ENCODE measurements at regions not wholly inside any gene's neighbourhood (a gene's known extent, or its start where the extent isn't known, plus 50 kb on each side); places are given as distances from the start of the nearest gene placed in this dataset.

DNA sequence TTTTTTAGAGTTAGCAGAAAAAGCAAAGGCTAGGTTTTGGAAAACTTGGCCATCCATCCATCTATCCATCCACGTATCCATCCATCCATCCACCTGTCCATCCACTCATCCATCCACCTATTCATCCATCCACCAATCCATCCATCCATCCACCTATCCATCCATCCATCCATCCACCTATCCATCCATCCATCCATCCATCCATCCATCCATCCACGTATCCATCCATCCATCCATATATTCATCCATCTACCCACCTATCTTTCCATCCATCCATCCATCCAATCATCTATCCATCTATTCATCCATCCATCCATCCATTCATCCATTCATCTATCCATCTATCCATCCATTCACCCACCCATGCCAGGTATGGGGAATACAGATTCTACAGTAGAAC is 81.7 kb upstream of the MPP7 start:
- intact Hi-C loops (cut with DNase I, micrococcal nuclease): loop anchor here (5.0 to 10.0 kb wide), 2 partner anchors 80 to 132 kb away; partner anchors contain the start of gene MPP7 (in 1 of the 2)
- H3K4me1 ChIP-seq (ENCODE audit: low read depth): peaks cover 5% of the 10 kb centered on the region

DNA sequence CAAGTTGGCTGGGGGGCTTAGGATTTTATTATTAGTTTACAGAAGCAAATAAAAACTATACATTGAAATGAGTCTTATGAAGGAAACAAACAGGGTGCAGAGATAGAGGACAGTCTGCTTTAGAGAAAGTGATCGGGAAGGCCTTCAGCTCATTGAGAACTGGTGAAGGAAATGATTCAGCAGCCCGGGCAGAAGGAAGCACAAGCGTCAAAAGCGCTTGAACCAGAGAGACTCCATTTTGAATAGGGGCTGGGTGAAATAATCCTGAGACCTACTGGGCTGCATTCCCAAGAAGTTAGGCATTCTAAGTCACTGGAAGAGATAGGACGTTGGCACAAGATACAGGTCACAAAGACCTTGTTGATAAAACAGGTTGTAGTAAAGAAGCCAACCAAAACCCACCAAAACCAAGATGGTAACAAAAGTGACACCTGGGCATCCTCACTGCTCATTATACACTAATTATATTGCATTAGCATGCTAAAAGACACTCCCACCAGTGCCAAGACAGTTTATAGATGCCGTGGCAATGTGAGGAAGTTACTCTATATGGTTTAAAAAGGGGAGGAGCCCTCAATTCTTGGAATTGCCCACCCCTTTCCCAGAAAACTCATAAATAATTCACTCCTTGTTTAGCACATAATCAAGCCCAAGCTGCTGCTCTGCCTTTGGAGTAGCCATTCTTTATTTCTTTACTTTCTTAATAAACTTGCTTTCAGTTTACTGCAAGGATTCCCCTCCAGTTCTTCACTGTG is 83.1 kb upstream of the MPP7 start:
- H3K9me3 ChIP-seq: no peaks in the 10 kb centered on the region
- TF ChIP-seq, protein P1, sequence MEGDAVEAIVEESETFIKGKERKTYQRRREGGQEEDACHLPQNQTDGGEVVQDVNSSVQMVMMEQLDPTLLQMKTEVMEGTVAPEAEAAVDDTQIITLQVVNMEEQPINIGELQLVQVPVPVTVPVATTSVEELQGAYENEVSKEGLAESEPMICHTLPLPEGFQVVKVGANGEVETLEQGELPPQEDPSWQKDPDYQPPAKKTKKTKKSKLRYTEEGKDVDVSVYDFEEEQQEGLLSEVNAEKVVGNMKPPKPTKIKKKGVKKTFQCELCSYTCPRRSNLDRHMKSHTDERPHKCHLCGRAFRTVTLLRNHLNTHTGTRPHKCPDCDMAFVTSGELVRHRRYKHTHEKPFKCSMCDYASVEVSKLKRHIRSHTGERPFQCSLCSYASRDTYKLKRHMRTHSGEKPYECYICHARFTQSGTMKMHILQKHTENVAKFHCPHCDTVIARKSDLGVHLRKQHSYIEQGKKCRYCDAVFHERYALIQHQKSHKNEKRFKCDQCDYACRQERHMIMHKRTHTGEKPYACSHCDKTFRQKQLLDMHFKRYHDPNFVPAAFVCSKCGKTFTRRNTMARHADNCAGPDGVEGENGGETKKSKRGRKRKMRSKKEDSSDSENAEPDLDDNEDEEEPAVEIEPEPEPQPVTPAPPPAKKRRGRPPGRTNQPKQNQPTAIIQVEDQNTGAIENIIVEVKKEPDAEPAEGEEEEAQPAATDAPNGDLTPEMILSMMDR (IDR thresholded peaks at IDR 0.05): no peak
- ATAC-seq: no peak
- no peaks in the 10 kb centered on the region for H3K36me3 ChIP-seq (ENCODE audit: low read depth)
- no peak overlapping the region for H3K4me3 ChIP-seq
- intact Hi-C loops (cut with DNase I, micrococcal nuclease): loop anchor here in 1 of 2 donors (10.0 kb wide), 1 partner anchor 81 kb away; the partner anchor contains the start of gene MPP7
- peaks cover 5% of the 10 kb centered on the region for H3K4me1 ChIP-seq (ENCODE audit: low read depth)
- DNase-seq: no peak

More for the DNA sequence above, 81.7 kb upstream of the MPP7 start:
- H3K36me3 ChIP-seq (ENCODE audit: low read depth): no peaks in the 10 kb centered on the region
- no peak for DNase-seq
- no peak for ATAC-seq
- no peaks in the 10 kb centered on the region for H3K9me3 ChIP-seq
- no peak overlapping the region for H3K4me3 ChIP-seq
- TF ChIP-seq, protein P1 (IDR thresholded peaks at IDR 0.05): no peak

DNA sequence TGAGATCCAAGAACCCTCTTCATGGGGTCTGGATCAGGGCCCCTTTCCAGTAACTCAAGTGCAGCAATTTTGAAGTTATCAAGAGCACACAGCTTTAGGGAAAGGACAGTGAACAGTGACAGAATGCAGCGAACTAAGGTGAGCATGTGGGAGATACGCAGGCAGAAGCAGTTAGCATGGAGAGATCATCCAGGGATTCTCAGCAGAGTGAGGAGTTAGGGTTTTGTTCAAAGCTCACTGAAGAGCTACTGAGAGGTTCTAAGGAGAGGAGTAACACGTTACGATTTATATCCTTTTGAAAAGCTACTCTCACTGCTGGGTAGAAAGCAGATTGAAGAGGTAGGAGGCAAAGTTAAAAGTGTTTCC is 83.6 kb upstream of the MPP7 start:
- DNase-seq (no peak), ATAC-seq (no peak)
- H3K9me3 ChIP-seq: no peaks in the 10 kb centered on the region
- intact Hi-C loops (cut with DNase I, micrococcal nuclease): loop anchor here in 1 of 2 donors (10.0 kb wide), 1 partner anchor 82 kb away; the partner anchor contains the start of gene MPP7
- H3K36me3 ChIP-seq (ENCODE audit: low read depth): no peaks in the 10 kb centered on the region
- H3K4me1 ChIP-seq (ENCODE audit: low read depth): peaks cover 5% of the 10 kb centered on the region
- H3K4me3 ChIP-seq: no peak overlapping the region
- TF ChIP-seq, protein P1 (IDR thresholded peaks at IDR 0.05): no peak

DNA sequence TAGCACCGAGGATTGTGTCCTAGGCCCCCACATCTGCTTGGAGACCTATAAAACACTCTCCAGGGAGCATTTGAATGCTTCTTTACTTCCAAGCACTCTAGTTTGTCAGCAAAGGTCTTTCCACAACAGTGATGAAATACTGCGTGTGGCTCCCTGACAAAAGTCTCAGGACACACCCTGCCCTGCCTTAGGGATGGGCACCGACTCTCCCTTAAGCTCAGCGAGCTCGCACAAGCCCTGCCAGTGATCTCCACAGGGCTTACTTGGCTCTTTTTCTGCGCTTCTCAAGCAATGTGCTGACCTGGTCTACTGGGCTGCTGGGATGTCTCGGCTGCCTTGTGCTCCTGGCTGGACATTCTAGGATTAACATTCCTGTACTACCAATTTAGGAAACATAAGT is 84.3 kb upstream of the MPP7 start:
- H3K4me3 ChIP-seq: no peak overlapping the region
- ATAC-seq: peak; percentile 98
- intact Hi-C loops (cut with DNase I, micrococcal nuclease): loop anchor here in 1 of 2 donors (10.0 kb wide), 1 partner anchor 82 kb away; the partner anchor contains the start of gene MPP7
- peaks cover 5% of the 10 kb centered on the region for H3K4me1 ChIP-seq (ENCODE audit: low read depth)
- no peaks in the 10 kb centered on the region for H3K36me3 ChIP-seq (ENCODE audit: low read depth)
- peak; percentile 68 to 83 (median 80) for DNase-seq
- TF ChIP-seq, protein P1 (IDR thresholded peaks at IDR 0.05): no peak
- H3K9me3 ChIP-seq: no peaks in the 10 kb centered on the region

DNA sequence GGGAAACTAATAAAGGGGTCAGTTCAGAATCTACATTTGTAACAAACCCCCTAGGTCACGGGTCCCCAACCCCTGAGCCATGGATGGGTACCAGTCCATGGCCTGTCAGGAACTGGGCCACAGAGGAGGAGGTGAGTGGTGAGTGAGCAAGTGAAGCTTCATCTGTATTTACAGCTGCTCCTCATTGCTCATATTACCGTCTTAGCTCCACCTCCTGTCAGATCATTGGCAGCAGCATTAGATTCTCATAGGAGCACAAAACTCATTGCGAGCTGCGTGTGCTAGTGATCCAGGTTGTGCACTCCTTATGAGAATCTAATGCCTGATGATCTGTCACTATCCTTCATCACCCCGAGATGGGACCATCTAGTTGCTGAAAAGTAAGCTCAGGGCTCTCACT is 88.4 kb upstream of the MPP7 start:
- intact Hi-C loops (cut with DNase I, micrococcal nuclease): no loop called here
- Histone ChIP-seq H3K36me3 (ENCODE audit: low read depth) (no peaks in the 10 kb centered on the region), H3K4me3 (no peak overlapping the region), H3K4me1 (ENCODE audit: low read depth) (peaks cover 5% of the 10 kb centered on the region), H3K9me3 (no peaks in the 10 kb centered on the region)
- no peak for DNase-seq
- no peak for ATAC-seq
- TF ChIP-seq, protein P1 (IDR thresholded peaks at IDR 0.05): no peak

Measured in mucosa of descending colon (tissue), 3 donors.